HepG2 (cell line): ENCODE measurements at regions not wholly inside any gene's neighbourhood (a gene's known extent, or its start where the extent isn't known, plus 50 kb on each side); places are given as distances from the start of the nearest gene placed in this dataset.

Experiments used
- ATAC-seq: fragments of 200-7000 bp; cut with Tn5 transposase; 3 replicates; pipeline ENCODE4 v1.9.1; 2020; ENCODE audit warnings: mild to moderate bottlenecking, moderate library complexity
- BruUV-seq: library from RNA; stranded (reverse); fragments of 400-500 nt; replicated peaks from 2 replicates; lab custom pipeline; 2021; lab: Mats Ljungman, UMichigan
- CTCF ChIA-PET: fragments of 300-600 bp; formaldehyde crosslinking; extraction: SDS; loops from one replicate; lab custom pipeline; 2021; ENCODE audit warnings: low total read pairs, inconsistent platforms, low intra/inter-chr PET ratio; lab: Yijun Ruan, JAX
- POLR2A ChIA-PET: fragments of 350-600 bp; sonication (Branson Sonifier 250); formaldehyde crosslinking; loops from one replicate; lab custom pipeline; 2020; ENCODE audit warnings: antibody characterized with exemption, inconsistent platforms; lab: Yijun Ruan, JAX
- DNase-seq: peaks from one replicate; pipeline ENCODE4 v3.0.0-alpha.2; 2015; ENCODE audit warnings: low spot score
- FAIRE-seq: peaks from 3 replicates; lab custom pipeline; 2011; peaks lifted over from hg19 to GRCh38; lab: Jason Lieb, UNC
- H2AFZ ChIP-seq: one replicate; pipeline ENCODE4 v1.6.1; 2011; ENCODE audit warnings: low read length, inconsistent platforms
- H3K27ac ChIP-seq: fragments of 300-600 bp; 3 replicates; pipeline ENCODE4 v1.8.0; 2011; ENCODE audit warnings: mixed run types, mild to moderate bottlenecking, mixed read lengths, low read length, inconsistent platforms; ENCODE audit not compliant: insufficient read depth; ENCODE audit errors: extremely low read length
- H3K27me3 ChIP-seq, 2 experiments: fragments of 200-600 bp in 1 of 2; 2 replicates in 1 of 2; 3 replicates in 1 of 2; pipeline versions ENCODE4 v1.6.0 to v1.8.0; 2011; ENCODE audit warnings: low read length in 2 of 2, mild to moderate bottlenecking in 2 of 2, moderate library complexity in 2 of 2, inconsistent platforms in 1 of 2; ENCODE audit not compliant: insufficient read depth in 2 of 2, control insufficient read depth in 1 of 2
- H3K36me3 ChIP-seq, 2 experiments: fragments of 200-600 bp in 1 of 2; replicated peaks in 1 of 2; 2 replicates in 1 of 2; 3 replicates in 1 of 2; pipeline versions ENCODE4 v1.5.1 to v1.8.0; 2011; ENCODE audit warnings: low read length in 2 of 2, inconsistent platforms in 1 of 2; ENCODE audit not compliant: insufficient read depth in 2 of 2, control insufficient read depth in 1 of 2
- H3K4me1 ChIP-seq: 2 replicates; pipeline ENCODE4 v1.5.1; 2012; ENCODE audit warnings: low read length, inconsistent platforms; ENCODE audit not compliant: insufficient read depth
- H3K4me2 ChIP-seq: 2 replicates; pipeline ENCODE4 v1.6.0; 2011; ENCODE audit warnings: low read depth, low read length, inconsistent platforms
- H3K4me3 ChIP-seq, 3 experiments: fragments of 200-600 bp in 1 of 3; sonication (generic), shearing (Covaris generic) in 1 of 3; replicated peaks in 1 of 3; 2 replicates each; pipeline ENCODE4 v1.5.1; 2011 to 2016; ENCODE audit warnings: low read length in 3 of 3, inconsistent platforms in 2 of 3, low read depth in 2 of 3, mild to moderate bottlenecking in 2 of 3, control low read depth in 1 of 3, mixed read lengths in 1 of 3; ENCODE audit not compliant: insufficient read depth in 1 of 3
- H3K79me2 ChIP-seq: one replicate; pipeline ENCODE4 v1.6.1; 2011; ENCODE audit warnings: low read length, inconsistent platforms; ENCODE audit not compliant: insufficient read depth
- H3K9ac ChIP-seq: 2 replicates; pipeline ENCODE4 v1.6.0; 2011; ENCODE audit warnings: mild to moderate bottlenecking, low read depth, low read length, inconsistent platforms; ENCODE audit not compliant: insufficient read depth
- H3K9me3 ChIP-seq: 2 replicates; pipeline ENCODE4 v1.5.1; 2012; ENCODE audit warnings: mild to moderate bottlenecking, low read length
- H4K20me1 ChIP-seq: 2 replicates; pipeline ENCODE4 v1.6.0; 2011; ENCODE audit warnings: inconsistent platforms, mild to moderate bottlenecking, low read length, moderate library complexity; ENCODE audit not compliant: insufficient read depth
- HNF1A ChIP-seq, 2 experiments: sonication (generic) in 1 of 2; formaldehyde crosslinking in 1 of 2; IDR thresholded peaks; 2 replicates each; pipeline versions ENCODE4 v1.4.0 to v1.6.1; 2016 to 2020; ENCODE audit warnings: borderline replicate concordance in 1 of 2, low read depth in 1 of 2, mild to moderate bottlenecking in 1 of 2, missing genetic modification reagents in 1 of 2
- HNF4A ChIP-seq: sonication (generic); formaldehyde crosslinking; IDR thresholded peaks from 2 replicates; pipeline ENCODE4 v1.4.0; 2020; ENCODE audit warnings: missing genetic modification reagents
- HNRNPK ChIP-seq: fragments of 200-400 bp; formaldehyde crosslinking; IDR thresholded peaks from 2 replicates; pipeline ENCODE4 v1.6.1; 2018; ENCODE audit warnings: low read length, low read depth, moderate library complexity, mild to moderate bottlenecking; ENCODE audit not compliant: poor library complexity, severe bottlenecking
- PCBP2 ChIP-seq: fragments of 200-400 bp; formaldehyde crosslinking; optimal IDR thresholded peaks from 2 replicates; pipeline ENCODE3; 2018; ENCODE audit warnings: low read length, low read depth; ENCODE audit not compliant: poor library complexity, severe bottlenecking
- RCOR2 ChIP-seq: IDR thresholded peaks from 2 replicates; pipeline ENCODE4 v1.6.1; 2016; ENCODE audit warnings: missing biosample characterization, missing genetic modification reagents
- SOX13 ChIP-seq, 3 experiments: fragments of 450-650 bp in 1 of 3; sonication (generic) in 1 of 3; formaldehyde crosslinking in 1 of 3; IDR thresholded peaks in 2 of 3; conservative IDR thresholded peaks in 1 of 3; 2 replicates each; pipeline versions ENCODE4 v1.5.0 to v1.6.1; 2016 to 2020; ENCODE audit warnings: antibody characterized with exemption in 1 of 3, mild to moderate bottlenecking in 1 of 3, missing compliant biosample characterization in 1 of 3, missing genetic modification reagents in 1 of 3, moderate library complexity in 1 of 3
- ZMAT3 ChIP-seq: sonication (generic); formaldehyde crosslinking; conservative IDR thresholded peaks from 2 replicates; pipeline ENCODE4 v1.7.0; 2021; ENCODE audit warnings: missing genetic modification reagents
- WGBS: methylation state at CpG from one replicate; pipeline ENCODE4 v1.1.6; 2017; ENCODE audit warnings: low lambda C conversion rate; 5-methylcytosine and 5-hydroxymethylcytosine counted together
- in situ Hi-C: cut with HindIII; loops from 2 replicates; pipeline ENCODE4 v1.10.0; 2017; ENCODE audit warnings: low pct_unique_long_range_greater_than_20kb; ENCODE audit not compliant: extremely low pct_ligation_motif_present
- intact Hi-C: fragments of 100-400 bp; cut with micrococcal nuclease; formaldehyde crosslinking; loops from one replicate; pipeline ENCODE4 v1.10.0; 2022; ENCODE audit not compliant: unreplicated experiment

- Histone ChIP-seq H3K79me2 (no peaks in the 10 kb centered on the region), H3K4me1 (peaks cover 8% of the 10 kb centered on the region), H3K36me3 (no peaks in the 10 kb centered on the region), H2AFZ (no peak overlapping the region), H3K27me3 (peaks cover 2 to 16% of the 10 kb centered on the region in 2 experiments; a peak in 3 of 5 replicates), H3K4me3 (no peak overlapping the region), H4K20me1 (no peaks in the 10 kb centered on the region), H3K9ac (no peak overlapping the region), H3K9me3 (no peaks in the 10 kb centered on the region), H3K27ac (no peak overlapping the region), H3K4me2 (no peak overlapping the region)
- 23% methylated on average over 9 of the region's 9 CpGs for WGBS
- TF ChIP-seq PCBP2 (peak; percentile 98), RCOR2 (no peak), HNRNPK (peak; percentile 44), ZMAT3 (CRISPR knock-in tag) (no peak), SOX13 (IDR thresholded peaks at IDR 0.05) (no peak), SOX13 (CRISPR knock-in tag; conservative IDR thresholded peaks at IDR 0.05 in 1 of 2, IDR thresholded peaks at IDR 0.05 in 1 of 2) (peak in 1 of 2 experiments; percentile 26; a peak in 1 of 4 replicates), HNF4A (CRISPR knock-in tag) (peak; percentile 51; the same call in 1 of the 2 replicates), HNF1A (IDR thresholded peaks at IDR 0.05; ENCODE audit: low read depth) (no peak), HNF1A (CRISPR knock-in tag; IDR thresholded peaks at IDR 0.05; ENCODE audit: borderline replicate concordance) (0 out of 2 replicates have a peak, but pooled peaks have one; percentile 21)
- FAIRE-seq, result no peak
- no TSS peak for BruUV-seq
- in situ Hi-C loops (no loop called here), intact Hi-C loops (no loop called here)
- POLR2A ChIA-PET, result no interaction called here
- CTCF ChIA-PET, result no interaction called here
- peak; percentile 63 for ATAC-seq
- peak; percentile 55 for DNase-seq
Observed at GRCh38 chr16:9176547-9177418, 85.3 kb downstream of the HAPSTR1 start.
